ENCODE measurements at regions not wholly inside any gene's neighbourhood (a gene's known extent, or its start where the extent isn't known, plus 50 kb on each side); places are given as distances from the start of the nearest gene placed in this dataset.

GRCh38 chr9:1429297-1429696 lies 379.1 kb downstream of the DMRT2 start:
- Histone ChIP-seq H3K9me2 (ENCODE audit: low read depth, low read length) (no peaks in the 10 kb centered on the region), H3K9ac (ENCODE audit: low read length) (no peak overlapping the region), H3K4me2 (ENCODE audit: low read length) (no peak overlapping the region), H3K79me2 (ENCODE audit: insufficient read depth, low read length) (no peaks in the 10 kb centered on the region), H4K20me1 (ENCODE audit: insufficient read depth, low read length) (no peaks in the 10 kb centered on the region), H3K36me3 (ENCODE audit: insufficient read depth, low read length) (no peaks in the 10 kb centered on the region), H2AFZ (ENCODE audit: low read length) (no peak overlapping the region), H3F3A (ENCODE audit: insufficient read depth, low read length) (no peaks in the 10 kb centered on the region), H3K4me3 (ENCODE audit: low read depth, low read length, poor library complexity, severe bottlenecking) (no peak overlapping the region), H3K27ac (ENCODE audit: low read depth, low read length, poor library complexity, severe bottlenecking) (no peak overlapping the region), H3K9me3 (ENCODE audit: low read length) (no peaks in the 10 kb centered on the region), H3K4me1 (ENCODE audit: insufficient read depth, low read length, severe bottlenecking) (no peaks in the 10 kb centered on the region), H3K27me3 (ENCODE audit: insufficient read depth, low read length) (no peaks in the 10 kb centered on the region)
- TF ChIP-seq EZH2 (IDR thresholded peaks at IDR 0.05; ENCODE audit: borderline replicate concordance, low read length) (no peak), CTCF (IDR thresholded peaks at IDR 0.05; ENCODE audit: low read length) (peak; percentile 34; the same call in 1 of the 2 replicates)

GRCh38 chr9:1431461-1431860 lies 381.3 kb downstream of the DMRT2 start:
- H4K20me1 ChIP-seq (ENCODE audit: insufficient read depth, low read length): no peaks in the 10 kb centered on the region
- H3K27me3 ChIP-seq (ENCODE audit: insufficient read depth, low read length): no peaks in the 10 kb centered on the region
- H3K9me3 ChIP-seq (ENCODE audit: low read length): no peaks in the 10 kb centered on the region
- no peaks in the 10 kb centered on the region for H3K79me2 ChIP-seq (ENCODE audit: insufficient read depth, low read length)
- H3K4me3 ChIP-seq (ENCODE audit: low read depth, low read length, poor library complexity, severe bottlenecking): no peak overlapping the region
- no peaks in the 10 kb centered on the region for H3K4me1 ChIP-seq (ENCODE audit: insufficient read depth, low read length, severe bottlenecking)
- H3K9me2 ChIP-seq (ENCODE audit: low read depth, low read length): no peaks in the 10 kb centered on the region
- TF ChIP-seq EZH2 (IDR thresholded peaks at IDR 0.05; ENCODE audit: borderline replicate concordance, low read length): no peak
- no peak for TF ChIP-seq CTCF (IDR thresholded peaks at IDR 0.05; ENCODE audit: low read length)
- H2AFZ ChIP-seq (ENCODE audit: low read length): no peak overlapping the region
- H3F3A ChIP-seq (ENCODE audit: insufficient read depth, low read length): no peaks in the 10 kb centered on the region
- H3K36me3 ChIP-seq (ENCODE audit: insufficient read depth, low read length): no peaks in the 10 kb centered on the region
- H3K4me2 ChIP-seq (ENCODE audit: low read length): no peak overlapping the region
- no peak overlapping the region for H3K27ac ChIP-seq (ENCODE audit: low read depth, low read length, poor library complexity, severe bottlenecking)
- no peak overlapping the region for H3K9ac ChIP-seq (ENCODE audit: low read length)

GRCh38 chr9:1434052-1434767 lies 384.1 kb downstream of the DMRT2 start:
- no peaks in the 10 kb centered on the region for H3K27me3 ChIP-seq (ENCODE audit: insufficient read depth, low read length)
- no peak overlapping the region for H3K9ac ChIP-seq (ENCODE audit: low read length)
- H3K4me3 ChIP-seq (ENCODE audit: low read depth, low read length, poor library complexity, severe bottlenecking): no peak overlapping the region
- H3K9me3 ChIP-seq (ENCODE audit: low read length): no peaks in the 10 kb centered on the region
- no peaks in the 10 kb centered on the region for H4K20me1 ChIP-seq (ENCODE audit: insufficient read depth, low read length)
- H3F3A ChIP-seq (ENCODE audit: insufficient read depth, low read length): no peaks in the 10 kb centered on the region
- no peak for TF ChIP-seq CTCF (IDR thresholded peaks at IDR 0.05; ENCODE audit: low read length)
- TF ChIP-seq EZH2 (IDR thresholded peaks at IDR 0.05; ENCODE audit: borderline replicate concordance, low read length): no peak
- no peaks in the 10 kb centered on the region for H3K36me3 ChIP-seq (ENCODE audit: insufficient read depth, low read length)
- H3K9me2 ChIP-seq (ENCODE audit: low read depth, low read length): no peaks in the 10 kb centered on the region
- no peak overlapping the region for H3K27ac ChIP-seq (ENCODE audit: low read depth, low read length, poor library complexity, severe bottlenecking)
- H3K4me1 ChIP-seq (ENCODE audit: insufficient read depth, low read length, severe bottlenecking): no peaks in the 10 kb centered on the region
- no peak overlapping the region for H2AFZ ChIP-seq (ENCODE audit: low read length)
- no peaks in the 10 kb centered on the region for H3K79me2 ChIP-seq (ENCODE audit: insufficient read depth, low read length)
- no peak overlapping the region for H3K4me2 ChIP-seq (ENCODE audit: low read length)

Data from OCI-LY1 (cell line).